ENCODE measurements at regions not wholly inside any gene's neighbourhood (a gene's known extent, or its start where the extent isn't known, plus 50 kb on each side); places are given as distances from the start of the nearest gene placed in this dataset.

DNA sequence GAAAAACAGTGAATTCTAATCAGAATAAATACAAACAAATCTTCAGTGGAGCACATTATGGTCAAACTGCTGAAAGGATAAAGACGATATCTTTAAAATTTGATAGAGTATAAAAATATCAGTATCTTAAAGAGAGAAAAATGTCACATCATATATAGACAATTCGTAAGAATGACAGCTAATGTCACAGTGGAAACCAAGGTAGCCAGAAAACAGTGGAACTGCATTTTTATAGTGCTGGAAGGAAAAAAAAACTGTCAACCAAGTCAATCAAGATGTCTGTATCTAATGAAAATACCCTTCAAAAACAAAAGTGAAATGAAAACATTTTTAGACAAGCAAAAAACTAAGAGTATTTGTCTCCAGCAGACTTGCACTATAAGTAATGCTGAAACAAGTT, 73.4 kb upstream of the HMGXB4 start:
- H3K4me3 ChIP-seq = no peak overlapping the region
- no peaks in the 10 kb centered on the region; the same call in 1 of the 2 replicates for H3K9me3 ChIP-seq (replicated peaks; ENCODE audit: control insufficient read depth, insufficient read depth, low read depth, low read length)
- in situ Hi-C loops (cut with MboI) = no loop called here
- no peaks in the 10 kb centered on the region for H3K9me1 ChIP-seq (ENCODE audit: control insufficient read depth, insufficient read depth, low read length)
- FAIRE-seq = no peak
- ChIA-PET CTCF (ENCODE audit: low intra/inter-chr PET ratio) (interaction anchor here (0.6 kb wide), 1 partner anchor 68 kb away, joined by 3 read pairs; no protein-coding TSS in a partner anchor), POLR2A (no interaction called here)
- H2AFZ ChIP-seq (ENCODE audit: low read depth, low read length) = no peak overlapping the region
- peaks cover 15% of the 10 kb centered on the region; the same call in 2 of the 3 replicates for H3K36me3 ChIP-seq (ENCODE audit: control insufficient read depth, insufficient read depth, low read length)
- TF ChIP-seq TRIM28 (IDR thresholded peaks at IDR 0.05) = peak; percentile 51; the same call in 1 of the 2 replicates
- TF ChIP-seq, protein P1, sequence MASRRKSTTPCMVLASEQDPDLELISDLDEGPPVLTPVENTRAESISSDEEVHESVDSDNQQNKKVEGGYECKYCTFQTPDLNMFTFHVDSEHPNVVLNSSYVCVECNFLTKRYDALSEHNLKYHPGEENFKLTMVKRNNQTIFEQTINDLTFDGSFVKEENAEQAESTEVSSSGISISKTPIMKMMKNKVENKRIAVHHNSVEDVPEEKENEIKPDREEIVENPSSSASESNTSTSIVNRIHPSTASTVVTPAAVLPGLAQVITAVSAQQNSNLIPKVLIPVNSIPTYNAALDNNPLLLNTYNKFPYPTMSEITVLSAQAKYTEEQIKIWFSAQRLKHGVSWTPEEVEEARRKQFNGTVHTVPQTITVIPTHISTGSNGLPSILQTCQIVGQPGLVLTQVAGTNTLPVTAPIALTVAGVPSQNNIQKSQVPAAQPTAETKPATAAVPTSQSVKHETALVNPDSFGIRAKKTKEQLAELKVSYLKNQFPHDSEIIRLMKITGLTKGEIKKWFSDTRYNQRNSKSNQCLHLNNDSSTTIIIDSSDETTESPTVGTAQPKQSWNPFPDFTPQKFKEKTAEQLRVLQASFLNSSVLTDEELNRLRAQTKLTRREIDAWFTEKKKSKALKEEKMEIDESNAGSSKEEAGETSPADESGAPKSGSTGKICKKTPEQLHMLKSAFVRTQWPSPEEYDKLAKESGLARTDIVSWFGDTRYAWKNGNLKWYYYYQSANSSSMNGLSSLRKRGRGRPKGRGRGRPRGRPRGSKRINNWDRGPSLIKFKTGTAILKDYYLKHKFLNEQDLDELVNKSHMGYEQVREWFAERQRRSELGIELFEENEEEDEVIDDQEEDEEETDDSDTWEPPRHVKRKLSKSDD (conservative IDR thresholded peaks at IDR 0.05; ENCODE audit: low read length) = no peak
- no peak for TF ChIP-seq SREBF2 (CRISPR knock-in tag; IDR thresholded peaks at IDR 0.05)
- no peak for TF ChIP-seq HCFC1 (IDR thresholded peaks at IDR 0.05; ENCODE audit: low read depth, low read length)
- TF ChIP-seq PRPF4 (IDR thresholded peaks at IDR 0.05; ENCODE audit: insufficient read depth, low read depth, low read length, poor library complexity, severe bottlenecking) = no peak
- WGBS (ENCODE audit: insufficient coverage, low coverage, missing lambda C conversion rate) = 50% methylated on average over 2 of the region's 2 CpGs
- H3K4me2 ChIP-seq (ENCODE audit: insufficient read depth, low read length) = no peak overlapping the region
- no peaks in the 10 kb centered on the region for H4K20me1 ChIP-seq (replicated peaks; ENCODE audit: control insufficient read depth, insufficient read depth, low read length)
- ATAC-seq = no peak
- no peaks in the 10 kb centered on the region for H3K4me1 ChIP-seq (replicated peaks in 1 of 2; ENCODE audit: control insufficient read depth in 2 of 2, insufficient read depth in 2 of 2, low read length in 2 of 2)
- BruUV-seq (replicated peaks) = no TSS peak
- H3K27ac ChIP-seq (ENCODE audit: extremely low read depth, low read depth, low read length) = no peak overlapping the region
- peaks cover 2% of the 10 kb centered on the region; the same call in 1 of the 3 replicates for H3K79me2 ChIP-seq (ENCODE audit: control insufficient read depth, insufficient read depth, low read length)
- H3K27me3 ChIP-seq (ENCODE audit: control insufficient read depth in 2 of 2, insufficient read depth in 2 of 2, low read length in 2 of 2) = no peaks in the 10 kb centered on the region
- DNase-seq (ENCODE audit: extremely low read depth in 1 of 4, low spot score in 3 of 4) = no peak
- intact Hi-C loops (cut with micrococcal nuclease) = no loop called here
- H3K9ac ChIP-seq (ENCODE audit: insufficient read depth in 1 of 2, low read depth in 2 of 2, low read length in 2 of 2) = no peak overlapping the region
